Left hindlimb (tissue), 1 donor: ENCODE measurements at regions not wholly inside any gene's neighbourhood (a gene's known extent, or its start where the extent isn't known, plus 50 kb on each side); places are given as distances from the start of the nearest gene placed in this dataset.
A peak's percentile ranks its signal among the peaks of the same experiment; 100 is the strongest.

Experiments
- DNase-seq: peaks from one replicate; pipeline ENCODE4 v3.0.0-alpha.2; 2018

DNA sequence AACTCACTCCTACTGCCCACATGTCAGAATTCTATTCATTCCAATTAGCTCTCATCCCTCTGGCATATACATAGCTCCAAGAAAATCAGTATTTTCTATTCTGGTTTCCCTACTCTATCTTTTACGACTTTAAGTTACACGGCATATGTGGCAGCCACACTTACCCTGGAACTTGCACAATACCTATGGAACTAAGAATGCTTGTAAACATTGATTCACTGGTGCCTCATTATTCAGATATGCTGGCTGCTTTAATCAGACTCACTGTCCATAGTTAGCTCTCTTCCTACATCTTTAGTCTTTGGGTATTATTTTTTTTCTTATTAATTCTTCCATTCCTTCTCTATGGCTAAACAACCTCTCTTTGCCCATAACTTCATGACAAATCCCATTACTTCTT, 1519.9 kb upstream of the ACVR2A start:
- no peak for DNase-seq

DNA sequence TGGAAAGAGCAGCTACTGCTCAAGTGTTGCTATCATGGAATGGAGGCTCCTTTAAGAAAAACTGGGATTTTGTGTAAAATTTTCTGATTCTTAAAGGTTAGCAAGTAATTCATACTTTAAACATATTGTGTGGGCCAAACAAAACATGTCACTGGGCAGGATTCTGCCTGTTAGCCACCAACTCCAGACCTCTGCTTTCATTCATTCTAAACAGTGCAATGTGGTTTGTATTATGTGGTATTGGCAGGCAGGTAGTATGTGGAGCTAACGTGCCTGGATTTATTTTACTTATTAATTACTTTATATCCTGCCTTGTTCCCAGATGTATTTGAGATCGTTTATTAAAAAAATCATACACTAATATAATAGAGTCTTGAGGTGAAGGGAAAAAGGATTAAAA, 1521.3 kb upstream of the ACVR2A start:
- DNase-seq: peak; percentile 36

DNA sequence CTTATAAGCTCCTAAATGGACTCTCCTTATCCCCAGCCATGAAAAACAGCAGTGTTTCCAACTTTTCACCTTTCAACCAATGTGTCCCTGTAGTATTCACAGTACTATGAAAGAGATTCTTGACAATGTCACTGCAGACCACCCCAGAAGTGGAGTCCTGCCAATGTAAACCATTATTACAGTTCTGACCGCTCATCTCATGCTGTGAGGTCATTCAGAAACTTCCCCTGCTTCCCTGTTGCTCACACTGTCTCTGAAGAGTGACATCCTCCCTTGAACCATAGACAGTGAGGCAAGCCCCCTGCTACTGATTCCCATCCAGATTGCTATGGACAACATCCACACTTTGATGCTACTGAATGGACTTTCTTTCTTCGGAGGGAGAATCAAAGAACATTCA, 1523.7 kb upstream of the ACVR2A start:
- peak; percentile 60 for DNase-seq

DNA sequence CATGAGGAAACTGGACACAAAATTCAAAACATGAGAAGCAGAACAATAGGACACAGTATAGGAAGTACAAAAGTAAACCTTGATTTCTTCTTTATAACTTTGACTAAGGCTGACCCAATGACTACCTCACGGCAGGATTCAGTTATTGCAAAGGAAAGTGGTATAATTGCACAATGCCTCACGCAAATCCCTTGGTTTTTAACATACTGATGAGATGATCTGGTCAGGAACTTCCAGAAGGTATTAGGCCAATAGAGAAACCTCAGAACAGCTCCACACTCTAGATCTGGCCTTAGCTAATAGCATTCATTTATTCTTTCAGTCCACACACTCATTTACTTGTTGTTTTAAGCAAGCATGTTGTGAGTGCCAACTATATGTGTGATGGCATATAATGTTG, 1526.9 kb upstream of the ACVR2A start:
- no peak for DNase-seq

DNA sequence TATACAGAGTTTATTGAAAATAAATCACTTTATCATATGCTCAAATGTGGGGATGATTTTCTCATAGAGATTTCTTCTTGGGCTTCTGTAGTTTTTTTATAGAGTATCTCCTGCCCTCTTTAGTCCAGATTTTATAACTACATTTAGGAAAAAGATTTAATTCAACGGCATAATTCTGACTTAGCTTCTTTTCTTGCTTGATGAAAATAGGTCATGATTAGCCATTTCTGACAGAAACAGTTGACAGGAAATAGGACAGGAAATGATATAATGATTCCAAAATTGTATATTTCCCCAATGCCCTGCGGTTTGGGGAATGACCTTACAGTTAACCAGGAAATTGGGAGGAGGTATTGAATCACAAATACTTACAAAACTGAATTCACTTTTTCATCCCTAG, 1531.9 kb upstream of the ACVR2A start:
- DNase-seq: no peak

DNA sequence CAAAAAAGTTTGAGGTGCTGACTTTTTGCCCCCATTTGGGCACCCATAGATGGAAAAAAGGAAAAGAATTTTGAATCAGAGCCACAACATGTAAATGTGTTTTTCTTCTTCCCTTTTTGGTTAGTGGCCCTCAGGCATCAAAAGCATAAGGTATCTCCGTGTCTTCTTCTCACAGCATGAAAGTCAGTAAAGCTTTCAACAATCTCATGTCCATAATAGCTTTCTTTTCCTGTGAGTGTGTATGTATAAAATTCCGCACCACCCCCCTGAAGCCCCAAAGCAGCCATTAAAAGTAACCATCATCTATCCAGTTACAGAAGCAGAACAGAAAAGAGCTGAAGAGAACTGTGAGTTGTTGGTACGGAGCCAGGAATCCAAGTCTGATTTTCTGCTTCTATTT, 1539.7 kb upstream of the ACVR2A start:
- DNase-seq: peak; percentile 29

DNA sequence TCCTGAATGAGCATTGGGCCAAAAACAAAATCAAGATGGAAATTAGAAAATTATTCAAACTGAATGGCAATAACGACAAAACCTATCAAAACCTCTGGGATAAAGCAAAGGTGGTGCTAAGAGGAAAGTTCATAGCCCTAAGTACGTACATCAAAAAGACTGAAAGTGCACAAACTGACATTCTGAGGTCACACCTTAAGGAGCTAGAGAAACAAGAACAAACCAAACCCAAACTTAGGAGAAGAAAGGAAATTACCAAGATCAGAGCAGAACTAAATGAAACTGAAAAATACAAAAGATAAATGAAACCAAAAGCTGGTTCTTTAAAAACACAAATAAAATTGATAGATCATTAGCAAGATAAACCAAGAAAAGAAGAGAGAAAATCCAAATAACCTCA, 1543.5 kb upstream of the ACVR2A start:
- no peak for DNase-seq

DNA sequence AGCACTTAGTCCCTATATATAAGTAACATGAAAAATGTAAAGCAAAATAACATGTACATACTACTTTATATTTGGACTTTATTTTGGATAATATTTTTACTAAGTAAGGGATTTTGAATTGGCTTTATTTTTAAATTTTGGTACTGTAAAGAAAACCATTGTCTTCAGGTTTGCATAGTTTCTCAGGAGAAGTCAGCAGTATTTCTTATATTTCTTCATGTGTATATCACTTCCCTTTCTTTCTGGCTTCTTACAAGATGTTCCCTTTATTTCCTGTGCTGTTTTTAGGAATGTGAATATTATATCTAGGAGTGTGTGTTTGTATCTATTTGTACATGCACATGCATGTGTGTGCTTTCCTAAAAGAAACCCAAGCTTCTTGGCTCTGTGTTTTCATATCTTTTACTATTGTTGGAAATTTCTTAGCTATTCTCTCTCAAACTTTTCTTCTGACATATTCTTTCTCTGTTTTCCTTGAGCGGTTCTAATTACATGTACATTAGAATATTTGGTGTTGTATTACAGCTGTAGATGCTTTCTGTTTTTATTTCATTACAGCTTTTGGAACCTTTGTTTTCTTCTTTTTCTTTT, 1549.7 kb upstream of the ACVR2A start:
- DNase-seq: no peak

DNA sequence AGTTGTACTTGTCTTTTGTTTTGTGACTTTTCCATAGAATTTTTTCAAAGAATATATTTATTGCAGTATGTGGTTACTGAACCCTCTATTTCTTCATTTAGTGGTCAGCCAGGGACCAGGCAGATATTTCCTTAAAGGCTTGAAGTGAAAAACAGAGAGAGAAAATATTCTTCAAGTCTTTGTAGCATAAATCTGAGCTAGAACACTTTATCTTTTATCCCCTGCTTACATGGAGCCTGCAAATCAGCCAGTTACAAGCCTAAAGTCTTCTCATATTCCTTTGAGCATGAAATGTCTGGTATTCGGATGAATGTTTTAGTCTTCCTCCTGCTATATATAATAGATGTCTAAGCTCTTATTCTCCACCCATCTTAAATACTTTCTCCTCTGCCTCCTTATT, 1557.5 kb upstream of the ACVR2A start:
- DNase-seq: no peak

DNA sequence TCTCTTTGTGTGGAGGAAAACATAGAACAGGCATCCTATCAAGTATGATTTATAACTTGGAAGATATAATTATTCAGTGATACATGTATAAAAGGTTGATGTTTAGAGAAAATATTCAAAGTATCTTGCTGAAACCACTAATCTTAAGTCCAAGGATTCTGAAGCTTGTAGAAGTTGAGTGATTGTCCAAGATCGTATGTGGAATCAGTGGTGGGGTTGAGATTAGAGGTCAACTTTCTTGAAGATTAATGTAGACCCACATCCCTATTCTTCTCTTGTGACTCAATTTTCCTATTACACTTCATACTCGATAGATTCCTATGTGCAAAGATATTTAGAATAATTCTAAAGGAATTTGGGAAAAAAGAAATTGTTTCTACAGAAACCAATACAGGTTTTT, 1565.9 kb upstream of the ACVR2A start:
- no peak for DNase-seq

DNA sequence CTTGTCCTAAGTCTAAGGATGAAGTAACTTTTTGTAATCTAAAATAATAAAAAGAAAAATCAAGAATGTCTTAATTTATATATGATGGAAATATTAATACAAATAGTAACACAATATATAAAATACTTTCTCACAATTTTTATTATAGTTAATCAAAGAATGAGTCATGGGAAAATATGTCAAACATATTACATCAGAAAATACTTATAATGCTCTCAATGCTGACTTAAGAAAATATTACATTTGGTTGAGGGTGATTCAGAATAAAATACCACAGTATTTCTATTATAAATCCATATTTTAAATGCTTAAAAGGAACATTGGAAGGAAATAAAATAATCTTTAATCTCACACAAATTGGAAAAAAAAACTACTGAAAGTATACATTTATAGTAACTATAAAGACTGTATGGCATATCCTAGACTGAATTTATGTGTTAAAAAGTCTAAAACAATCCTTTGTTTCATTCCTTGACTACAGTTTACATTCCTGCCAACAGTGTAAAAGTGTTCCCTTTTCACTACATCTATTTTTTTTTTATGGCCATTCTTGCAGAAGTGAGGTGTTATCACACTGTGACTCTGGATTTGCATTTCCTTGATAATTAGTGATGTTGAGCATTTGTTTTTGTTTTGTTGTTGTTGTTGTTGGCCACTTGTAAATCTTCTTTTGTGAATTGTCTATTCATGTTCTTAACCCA, 1573.5 kb upstream of the ACVR2A start:
- DNase-seq: no peak

DNA sequence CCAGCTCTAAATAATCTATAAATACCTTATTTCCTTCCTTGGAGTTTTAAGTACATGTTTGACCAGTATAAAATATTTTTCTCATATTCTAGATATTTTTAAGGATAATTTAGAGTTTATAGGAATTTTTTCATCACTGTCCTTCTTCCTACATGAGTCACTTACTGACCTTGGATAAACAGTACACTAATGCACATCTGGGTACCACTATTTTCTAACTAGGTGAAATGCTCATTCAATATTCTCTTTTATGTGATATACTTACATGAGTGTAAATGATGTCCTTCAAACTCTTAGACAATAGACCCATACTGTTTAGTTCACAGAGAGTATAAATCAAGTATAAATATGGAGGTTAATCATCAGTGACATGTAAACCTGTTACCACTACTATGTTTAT, 1574.2 kb upstream of the ACVR2A start:
- DNase-seq: no peak

DNA sequence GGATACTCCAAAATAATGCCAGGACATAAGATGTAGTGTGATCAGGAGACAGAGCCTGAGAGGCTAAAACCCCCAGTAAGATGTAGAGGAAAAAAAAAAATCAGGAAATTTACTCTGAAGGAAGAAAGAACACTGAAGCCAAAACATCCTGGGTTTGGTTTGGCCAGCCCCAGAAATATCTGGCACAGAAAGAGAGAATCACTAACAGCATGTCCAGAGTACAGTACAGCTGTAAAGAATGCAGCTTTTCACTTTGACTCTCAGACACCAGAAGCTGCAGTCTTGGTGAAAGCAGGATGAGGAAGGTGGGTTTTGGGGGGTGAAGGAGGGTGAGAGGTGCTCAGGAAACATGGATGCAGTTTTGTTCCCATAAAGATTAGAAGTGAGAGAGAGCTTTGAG, 1577.7 kb upstream of the ACVR2A start:
- peak; percentile 43 for DNase-seq

DNA sequence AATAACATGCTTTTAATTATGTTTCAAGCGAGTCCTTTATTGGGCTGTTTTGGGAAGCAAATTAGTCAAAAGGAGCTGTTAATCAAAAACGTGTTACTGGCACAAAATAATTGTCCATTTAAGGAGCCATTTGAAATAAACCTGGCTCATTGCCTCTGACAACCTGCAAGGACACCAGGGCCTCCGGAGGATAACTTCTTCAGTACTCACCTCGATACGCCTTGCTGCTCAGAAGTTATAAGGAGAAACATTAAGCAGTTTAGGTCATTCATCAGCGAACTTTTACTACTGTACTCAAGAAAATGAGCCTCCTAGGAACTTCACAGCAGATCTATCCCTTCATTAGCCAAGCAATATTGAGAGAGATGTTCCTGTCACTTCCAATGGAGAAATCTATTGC, 1579.2 kb upstream of the ACVR2A start:
- no peak for DNase-seq

DNA sequence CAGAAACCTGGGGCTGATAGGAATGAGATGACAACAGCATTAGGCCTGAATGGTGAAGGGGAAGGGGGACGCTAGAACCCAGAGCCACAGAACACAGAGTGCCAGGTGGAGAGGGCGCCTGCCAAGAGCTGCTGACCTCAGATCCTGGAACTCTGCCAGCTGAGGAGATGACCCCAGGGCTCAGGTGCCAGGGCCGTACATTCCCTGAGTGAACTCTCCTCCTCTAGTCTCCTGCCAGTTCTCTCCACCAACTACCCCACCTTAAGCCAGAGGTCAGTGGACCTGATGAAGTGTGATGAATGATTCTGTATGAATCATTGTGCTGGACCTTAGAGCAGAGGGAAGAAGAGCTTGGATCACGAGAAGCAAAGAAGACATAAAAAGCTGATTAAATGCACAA, 1582.2 kb upstream of the ACVR2A start:
- no peak for DNase-seq

DNA sequence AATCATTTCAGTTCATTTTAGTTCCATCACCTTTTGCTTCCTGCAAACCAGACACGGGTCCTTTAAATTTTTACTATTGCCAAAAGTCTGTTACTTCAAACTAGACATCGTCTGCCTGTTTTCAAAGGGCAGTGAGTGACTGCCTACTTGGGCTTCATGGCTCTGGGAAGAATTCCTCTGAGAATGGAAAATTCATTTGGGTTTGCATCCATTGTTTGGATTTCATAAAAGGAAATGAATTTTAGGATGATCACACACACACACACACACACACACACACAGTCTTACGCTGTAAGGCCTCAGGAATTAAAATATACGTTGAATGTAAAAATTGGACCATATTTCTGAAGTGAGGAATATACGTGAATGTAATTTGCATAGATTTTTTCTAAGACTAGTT, 1584.3 kb upstream of the ACVR2A start:
- no peak for DNase-seq

DNA sequence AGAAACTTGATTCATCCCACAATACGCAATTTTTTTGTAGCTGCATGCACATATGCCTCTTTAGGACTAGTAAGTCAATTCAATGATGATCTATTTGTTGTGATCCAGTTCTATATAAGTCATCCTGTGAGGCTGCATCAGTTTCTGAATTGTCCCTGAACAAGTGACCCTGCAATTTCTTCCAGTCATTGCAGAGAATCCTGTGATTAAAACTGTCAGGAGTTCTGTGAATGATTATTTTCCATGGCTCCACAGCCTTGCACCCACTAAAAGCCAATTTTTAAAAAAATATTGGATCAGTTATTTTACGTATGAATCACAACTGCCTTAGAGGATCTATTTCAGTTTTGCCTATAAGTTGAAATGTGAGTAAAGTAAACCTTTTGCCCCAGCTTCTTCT, 1585.0 kb upstream of the ACVR2A start:
- DNase-seq: no peak

DNA sequence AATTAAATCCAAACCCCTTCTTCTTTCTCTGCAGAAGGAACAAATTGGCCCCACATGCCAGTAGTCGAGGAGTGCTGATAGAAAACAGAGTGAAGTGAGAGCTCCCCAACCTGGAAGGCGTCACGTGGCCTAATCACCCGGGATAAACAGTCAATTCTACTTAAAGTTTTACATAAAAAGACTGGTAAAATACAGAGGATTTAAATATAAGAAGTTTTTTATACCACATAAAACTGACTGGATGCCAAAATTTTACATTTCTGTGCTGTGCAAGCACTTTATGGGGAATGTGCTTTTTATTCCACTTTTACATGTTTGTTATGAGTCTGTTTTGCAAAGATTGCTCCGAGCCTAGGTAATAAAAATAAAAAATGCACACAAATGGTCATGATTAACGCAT, 1586.8 kb upstream of the ACVR2A start:
- no peak for DNase-seq

DNA sequence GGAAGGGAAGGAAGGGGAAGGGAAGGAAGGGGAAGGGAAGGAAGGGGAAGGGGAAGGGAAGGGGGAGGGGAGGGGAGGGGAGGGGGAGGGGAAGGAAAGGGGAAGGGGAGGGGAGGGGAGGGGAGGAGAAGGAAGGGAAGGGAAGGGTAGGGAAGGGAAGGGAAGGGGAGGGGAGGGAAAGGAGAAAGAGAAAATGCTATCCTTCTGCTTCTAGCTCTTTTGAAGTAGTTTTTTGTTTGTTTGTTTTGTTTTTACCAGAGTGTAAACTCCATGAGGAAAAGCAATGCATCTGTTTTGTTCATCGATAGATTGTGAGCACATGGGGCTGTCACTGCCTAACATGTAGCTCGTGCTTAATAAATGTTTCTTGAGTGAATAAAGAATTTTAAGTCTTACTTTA, 1592.7 kb upstream of the ACVR2A start:
- no peak for DNase-seq

DNA sequence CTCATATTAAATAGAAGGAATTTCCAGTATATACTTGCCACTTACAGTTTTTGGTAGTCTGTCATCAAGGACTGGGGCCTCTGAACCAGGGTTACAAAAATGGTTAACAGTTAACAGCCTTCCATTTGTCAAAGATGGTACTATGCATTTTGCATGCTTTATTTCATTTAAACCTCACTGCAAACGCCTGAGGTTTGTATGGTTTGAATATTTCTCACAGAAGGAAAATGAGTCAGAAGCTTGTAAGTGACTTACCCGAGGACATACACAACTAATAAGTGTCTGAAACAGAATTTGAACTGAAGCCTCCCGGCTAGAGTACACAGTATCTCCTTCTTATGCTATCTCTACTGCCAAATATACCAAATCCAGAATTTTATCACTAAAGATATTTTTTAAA, 1593.5 kb upstream of the ACVR2A start:
- DNase-seq: no peak

DNA sequence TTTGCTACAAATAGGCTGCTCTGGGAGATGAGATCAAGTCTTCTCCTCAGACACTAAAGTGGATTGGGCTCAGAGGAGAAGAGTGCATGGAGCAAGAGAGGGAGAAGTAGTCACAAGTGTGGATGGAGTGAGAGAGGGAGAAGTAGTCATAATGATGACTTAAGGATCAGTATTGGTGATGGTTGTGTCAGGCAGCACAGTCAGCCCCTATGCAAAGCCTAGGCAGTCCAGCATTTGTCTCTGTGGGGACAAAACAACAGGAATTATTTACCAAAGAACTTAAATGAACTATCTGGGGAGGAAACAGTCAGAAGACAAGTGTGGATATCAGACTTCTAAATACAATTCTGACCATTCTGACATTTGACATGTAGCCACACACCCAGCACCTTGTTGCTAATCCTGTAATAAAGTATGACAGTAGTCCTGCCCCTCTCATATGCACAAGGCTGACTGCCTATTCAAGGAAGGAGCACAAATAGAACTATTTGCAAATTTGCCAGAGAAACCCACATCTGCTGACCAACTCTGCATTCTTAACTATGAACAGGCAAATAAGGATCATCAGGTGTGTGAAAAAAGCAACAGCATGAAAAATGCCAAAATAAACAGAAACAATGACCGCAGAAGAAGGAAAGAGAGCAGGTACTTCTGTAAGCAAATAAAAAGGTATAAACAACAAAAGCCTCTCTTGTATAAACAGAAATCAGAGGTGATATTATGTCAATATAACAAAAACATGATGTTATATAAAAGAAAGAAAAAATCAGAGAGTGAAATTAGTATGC, 1597.9 kb upstream of the ACVR2A start:
- DNase-seq: no peak

DNA sequence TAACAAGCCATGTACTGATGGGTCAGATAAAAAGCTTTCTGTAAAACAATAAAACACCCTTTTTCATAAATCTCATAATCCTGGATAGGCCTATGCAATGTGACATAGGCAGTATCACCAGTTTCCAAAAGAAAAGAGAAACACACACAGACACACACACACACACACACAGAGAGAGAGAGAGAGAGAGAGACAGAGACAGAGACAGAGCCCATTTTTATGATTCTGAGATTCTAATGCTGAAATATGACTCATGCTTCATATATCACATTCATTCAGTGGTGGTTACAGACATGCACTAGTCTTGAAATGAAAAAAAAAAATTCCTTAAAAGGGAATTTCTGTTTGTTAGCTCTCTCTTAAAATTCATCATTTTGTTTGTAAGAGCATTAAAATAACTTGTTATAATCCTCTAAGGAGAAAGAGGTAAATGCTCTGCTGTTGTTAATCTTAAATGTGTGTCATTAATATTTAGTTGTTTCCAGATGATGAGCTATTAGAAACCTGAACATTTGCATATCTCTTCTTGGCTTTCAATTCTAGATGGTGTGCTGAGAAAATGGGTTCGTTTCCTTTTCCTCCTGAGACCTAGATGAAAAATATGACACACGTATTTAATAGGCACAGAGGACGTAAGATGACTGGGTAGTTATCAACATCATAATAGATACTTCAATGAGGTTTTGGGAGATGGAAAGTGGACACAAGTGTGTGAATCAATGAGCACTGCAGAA, 1598.7 kb upstream of the ACVR2A start:
- DNase-seq: no peak

DNA sequence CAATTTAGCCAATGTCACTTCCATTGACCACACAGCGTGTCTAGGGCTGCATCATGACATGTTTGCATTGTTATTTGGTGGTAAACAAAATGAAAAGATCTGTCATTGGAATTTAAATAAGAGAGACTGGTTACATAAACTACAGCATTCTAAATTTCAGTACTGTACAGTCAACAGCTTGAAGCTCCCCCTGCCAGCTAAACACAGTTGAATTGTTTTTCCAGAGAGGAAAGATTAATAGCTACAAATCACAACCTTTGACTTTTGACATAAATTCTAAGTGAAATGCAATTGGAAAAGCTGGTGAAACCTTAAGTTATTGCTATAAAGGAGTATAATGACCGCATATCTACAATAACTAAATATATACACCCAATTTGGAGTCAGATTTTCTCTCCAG, 1600.0 kb upstream of the ACVR2A start:
- DNase-seq: no peak

DNA sequence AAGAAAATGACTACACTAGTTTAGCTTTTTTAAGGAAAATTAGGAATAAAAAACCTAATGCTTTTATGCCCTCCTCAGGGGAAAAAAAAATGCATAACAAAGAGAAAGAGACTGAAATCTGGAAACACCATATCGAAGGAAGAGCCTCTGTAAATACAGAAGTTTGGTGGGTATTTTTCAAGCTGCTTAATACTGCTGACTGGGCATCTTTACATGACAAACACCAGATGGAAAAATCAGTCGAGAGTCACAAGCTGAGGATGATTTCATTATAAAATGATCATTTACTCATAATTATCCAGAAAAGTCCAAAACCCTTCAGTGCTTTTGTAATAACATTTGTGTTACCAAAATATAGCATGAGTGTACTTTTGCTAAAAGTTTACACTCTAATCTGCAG, 1600.7 kb upstream of the ACVR2A start:
- no peak for DNase-seq
